ENCODE measurements at regions not wholly inside any gene's neighbourhood (a gene's known extent, or its start where the extent isn't known, plus 50 kb on each side); places are given as distances from the start of the nearest gene placed in this dataset.

DNA sequence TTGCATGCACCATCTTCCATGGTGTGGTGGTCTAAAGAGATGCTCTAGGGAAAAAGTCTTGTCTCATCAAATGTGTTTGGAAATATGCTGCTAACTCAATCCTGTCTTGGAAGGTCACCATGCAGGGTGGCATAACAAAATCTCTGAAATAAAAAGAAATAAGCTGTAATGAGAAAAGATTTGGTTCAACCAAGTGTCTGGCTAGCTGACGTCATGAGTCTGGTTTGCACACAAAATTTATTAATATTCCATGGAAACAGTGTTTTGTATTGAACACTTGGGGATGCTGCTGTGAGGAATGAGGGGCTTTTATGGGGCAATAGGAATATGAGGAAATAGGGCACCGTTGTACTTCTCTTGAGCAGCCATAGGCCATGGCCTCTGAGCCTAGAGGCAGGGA lies 575.7 kb upstream of the CDH5 start:
- DNase-seq (ENCODE audit: low read depth): no peak

GRCh38 chr16:65789161-65789945 lies 577.1 kb upstream of the CDH5 start:
- DNase-seq (ENCODE audit: low read depth): no peak

DNA sequence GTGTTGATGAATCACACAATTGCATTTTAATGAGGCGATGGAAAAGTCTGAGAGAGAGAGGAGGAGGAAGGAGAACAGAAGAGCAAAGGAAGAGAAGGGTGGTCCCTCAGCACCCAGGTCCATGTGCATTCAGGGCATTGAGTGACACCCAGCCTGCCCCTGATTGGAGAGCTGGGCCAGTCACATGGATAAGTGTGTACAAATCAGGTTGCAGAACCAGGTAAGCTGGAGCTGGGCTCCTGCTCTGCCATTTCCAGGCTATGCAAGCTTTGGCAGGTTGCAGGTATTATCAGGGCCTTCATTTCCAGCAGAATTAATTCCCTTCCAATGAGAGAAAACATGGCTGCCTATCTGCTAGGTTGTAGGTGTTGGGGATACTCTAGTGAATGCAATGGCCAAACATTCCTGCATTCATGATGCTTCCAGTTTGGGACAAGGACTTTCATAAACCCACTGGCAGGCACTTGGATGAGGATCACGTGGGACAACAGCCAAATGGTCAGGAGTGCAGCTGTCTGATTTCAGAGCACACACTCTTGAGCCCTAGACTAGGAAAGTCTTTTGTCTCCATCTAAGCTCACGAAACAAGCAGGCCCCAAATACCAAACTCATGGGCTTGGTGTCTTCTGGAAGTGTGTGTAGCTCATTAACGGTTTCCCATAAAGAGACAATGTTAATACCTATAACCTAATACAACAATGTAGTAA lies 577.9 kb upstream of the CDH5 start:
- DNase-seq (ENCODE audit: low read depth): no peak

DNA sequence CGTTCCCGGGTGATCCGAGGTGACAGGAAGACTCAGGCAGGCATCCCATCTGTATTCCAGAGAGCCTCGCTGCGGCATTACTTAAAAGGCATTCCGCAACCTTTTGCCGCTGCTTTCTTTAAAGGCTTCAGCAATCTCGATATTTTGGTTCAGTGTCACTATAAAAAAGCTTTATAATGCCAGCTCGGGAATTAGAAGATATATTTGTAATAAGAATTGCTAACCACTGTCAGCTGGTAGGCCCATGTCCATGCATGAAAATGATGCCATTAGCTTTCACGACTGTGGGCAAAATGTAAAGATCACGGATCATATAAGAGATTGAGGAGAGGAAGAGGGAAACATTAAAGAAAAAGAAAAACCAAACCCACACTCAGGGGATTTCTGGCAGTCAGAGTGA lies 578.6 kb upstream of the CDH5 start:
- DNase-seq (ENCODE audit: low read depth): no peak

DNA sequence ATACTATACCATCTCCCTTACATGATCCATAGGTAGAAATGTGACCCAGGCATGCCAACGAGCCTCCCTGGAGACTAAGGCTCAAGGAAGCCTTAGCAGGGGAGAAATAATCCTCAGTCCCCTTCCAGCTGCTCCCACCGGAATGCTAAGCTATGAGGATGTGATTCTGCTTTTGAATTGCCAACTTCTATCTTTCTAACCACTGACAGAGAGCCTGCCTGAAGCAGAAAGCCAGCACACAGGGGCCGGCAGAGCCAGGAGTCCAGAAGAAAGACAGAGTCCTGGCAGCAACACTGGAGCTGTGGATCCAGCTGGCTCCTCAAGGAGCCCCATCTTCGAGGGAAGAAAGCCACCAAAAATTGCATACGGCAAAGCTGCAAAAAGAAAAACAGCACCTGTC lies 579.6 kb upstream of the CDH5 start:
- no peak for DNase-seq (ENCODE audit: low read depth)

- DNase-seq (ENCODE audit: low read depth): no peak
Observed at GRCh38 chr16:65783709-65784474, 582.6 kb upstream of the CDH5 start.

DNA sequence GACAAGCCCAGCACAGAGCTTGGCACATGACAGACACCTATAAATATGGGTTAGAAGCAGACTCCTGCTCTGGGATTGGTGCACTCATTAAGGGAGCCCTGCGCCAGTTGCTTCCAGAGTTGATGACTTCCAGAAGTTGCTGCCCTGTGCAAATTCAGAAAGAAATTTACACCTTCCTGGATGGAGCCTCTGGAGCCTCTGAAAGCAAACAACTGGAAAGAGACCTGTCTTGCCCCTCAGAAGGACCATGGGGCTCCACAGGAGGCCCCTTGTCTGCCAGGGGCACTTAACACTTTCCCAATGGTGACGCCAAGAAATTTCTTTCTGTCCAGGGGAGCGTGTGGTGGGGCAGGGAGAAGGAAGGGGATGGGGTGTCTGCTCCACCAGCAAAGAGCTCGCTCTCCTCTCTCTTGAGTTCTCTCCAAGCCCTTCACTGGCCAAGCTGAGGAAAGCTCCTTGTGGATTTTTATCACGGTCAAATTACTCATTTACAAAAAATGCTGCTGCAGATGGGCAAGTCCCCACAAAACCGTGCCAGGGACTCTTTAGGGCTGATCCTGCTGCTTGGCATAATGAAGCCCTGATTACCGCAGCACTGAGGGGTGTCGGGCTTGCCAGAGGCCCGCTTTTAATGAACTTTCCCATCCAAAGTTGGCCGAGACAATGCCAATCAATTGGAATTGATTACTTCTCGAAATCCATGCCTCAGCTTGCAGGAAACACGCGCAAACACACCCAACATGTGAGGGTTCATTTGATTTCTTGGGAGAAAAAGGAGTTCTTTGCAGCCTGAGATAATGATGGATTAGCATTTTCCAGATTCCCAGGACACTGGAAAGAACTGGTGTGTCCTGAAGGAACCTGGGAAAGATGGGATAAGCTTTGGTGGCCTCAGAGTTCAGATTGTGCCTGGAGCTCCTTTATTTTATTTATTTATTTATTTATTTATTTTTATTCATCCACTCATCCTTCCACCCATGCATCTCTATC lies 583.6 kb upstream of the CDH5 start:
- peak; percentile 54 for DNase-seq (ENCODE audit: low read depth)

GRCh38 chr16:65781855-65782254 lies 584.6 kb upstream of the CDH5 start:
- DNase-seq (ENCODE audit: low read depth): no peak

GRCh38 chr16:65781363-65781762 lies 585.1 kb upstream of the CDH5 start:
- no peak for DNase-seq (ENCODE audit: low read depth)

- DNase-seq (ENCODE audit: low read depth): no peak
Observed at GRCh38 chr16:65779201-65779600, 587.3 kb upstream of the CDH5 start.

DNA sequence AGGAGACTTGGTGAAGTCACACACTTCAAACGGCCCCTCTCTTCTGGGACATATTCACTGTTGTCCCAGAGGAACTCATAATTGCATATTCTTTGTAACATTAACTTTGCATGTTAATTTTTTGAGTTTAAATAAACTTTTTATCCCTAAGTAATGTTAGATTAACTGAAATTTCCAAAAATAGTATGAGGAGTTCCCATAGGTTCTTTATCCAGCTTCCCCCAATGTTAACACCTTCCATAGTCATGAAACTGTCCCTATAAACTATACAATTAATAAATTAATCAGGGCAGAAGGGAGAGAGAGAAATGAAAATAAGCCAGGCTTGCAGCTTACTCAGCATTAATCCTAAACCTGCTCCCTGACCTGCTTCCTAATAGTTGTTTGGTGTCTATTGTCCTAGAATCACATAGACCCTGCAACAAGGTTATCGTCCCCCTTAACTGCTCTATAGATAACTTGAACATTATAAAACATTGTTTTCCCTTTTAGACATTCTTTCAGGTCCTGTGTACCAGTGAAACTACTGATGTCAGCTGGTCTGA lies 589.8 kb upstream of the CDH5 start:
- no peak for DNase-seq (ENCODE audit: low read depth)

- DNase-seq (ENCODE audit: low read depth): no peak
Observed at GRCh38 chr16:65775829-65776228, 590.7 kb upstream of the CDH5 start.

GRCh38 chr16:65774350-65774749 lies 592.1 kb upstream of the CDH5 start:
- DNase-seq (ENCODE audit: low read depth): no peak

GRCh38 chr16:65773301-65773874 lies 593.1 kb upstream of the CDH5 start:
- no peak for DNase-seq (ENCODE audit: low read depth)

DNA sequence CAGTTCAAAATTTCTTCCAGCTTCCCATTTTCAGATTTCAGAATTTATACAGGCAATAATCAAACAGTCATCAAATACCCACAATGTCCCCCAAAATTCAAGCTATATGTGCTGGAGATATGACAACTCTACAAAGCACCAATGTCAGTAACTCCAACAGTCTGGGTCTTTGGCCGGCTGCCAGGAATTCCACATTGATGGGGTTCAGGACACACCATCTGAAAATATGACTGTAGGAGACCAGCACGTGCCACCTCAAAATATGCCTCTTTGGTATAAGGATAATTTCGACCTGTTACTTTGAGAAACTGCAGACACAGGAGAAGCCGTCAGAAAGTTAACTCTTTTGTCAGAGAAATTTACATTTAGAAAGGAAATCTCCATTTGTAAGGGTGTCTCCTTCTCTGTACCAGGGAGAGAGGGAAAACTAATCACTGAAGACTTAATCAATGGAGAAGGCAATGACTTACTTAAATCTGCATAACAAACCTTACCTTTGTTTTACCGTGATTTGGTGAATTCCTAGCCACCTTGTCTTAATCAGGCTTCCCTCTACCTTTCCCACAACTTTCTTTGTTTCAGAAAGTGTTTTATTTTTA lies 594.3 kb upstream of the CDH5 start:
- DNase-seq (ENCODE audit: low read depth): no peak

- DNase-seq (ENCODE audit: low read depth): no peak
Observed at GRCh38 chr16:65771707-65772106, 594.8 kb upstream of the CDH5 start.

DNA sequence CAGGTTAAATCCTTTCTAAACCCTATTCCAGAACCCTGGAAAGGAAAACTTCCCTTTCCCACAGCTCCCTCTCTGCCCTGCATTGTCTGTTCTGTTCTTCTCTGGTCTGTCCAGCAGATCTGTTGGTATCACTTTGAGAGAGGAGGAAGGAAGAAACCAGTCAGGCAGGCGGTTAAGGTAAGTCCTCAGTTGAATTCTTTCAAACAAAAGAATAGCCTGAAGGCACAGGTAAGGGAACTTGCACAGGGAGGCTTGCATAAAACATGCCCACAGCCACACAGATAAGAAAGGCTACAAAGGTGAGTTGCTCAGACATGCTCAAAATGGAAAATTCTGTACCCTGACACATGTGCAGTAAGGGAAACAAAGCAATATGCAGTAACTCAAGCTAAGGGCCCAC lies 595.7 kb upstream of the CDH5 start:
- no peak for DNase-seq (ENCODE audit: low read depth)

DNA sequence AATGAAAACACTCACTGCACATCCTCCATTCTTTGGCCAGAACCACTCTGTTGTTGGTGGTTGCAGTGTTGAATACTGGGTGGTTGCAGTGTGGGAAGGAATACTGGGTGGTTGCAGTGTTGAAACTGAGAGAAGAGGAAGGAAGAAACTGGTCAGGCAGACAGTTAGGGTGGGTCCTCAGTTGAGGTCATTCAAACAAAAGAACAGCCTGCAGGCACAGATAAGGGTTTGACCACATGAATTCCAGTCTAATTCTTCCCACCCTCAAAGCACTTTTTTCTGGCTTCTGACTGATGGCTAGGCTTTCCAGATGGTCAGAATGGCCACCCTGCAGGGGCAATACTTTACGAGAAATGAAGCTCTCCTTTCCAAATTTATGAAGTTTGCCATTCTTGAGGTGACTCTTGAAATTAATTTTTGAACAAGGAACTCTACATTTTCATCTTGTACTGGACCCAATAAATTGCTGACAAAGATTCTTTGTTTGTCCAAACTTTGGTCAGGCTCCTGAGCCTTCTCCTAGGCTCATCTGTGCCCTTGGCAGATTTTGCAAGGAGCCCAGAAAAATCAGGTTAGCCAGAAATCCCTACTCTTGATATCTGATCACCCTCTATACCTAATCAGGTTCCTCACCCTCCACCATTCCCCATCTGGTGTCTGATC lies 596.6 kb upstream of the CDH5 start:
- DNase-seq (ENCODE audit: low read depth): no peak

GRCh38 chr16:65769055-65769465 lies 597.4 kb upstream of the CDH5 start:
- DNase-seq (ENCODE audit: low read depth): no peak

DNA sequence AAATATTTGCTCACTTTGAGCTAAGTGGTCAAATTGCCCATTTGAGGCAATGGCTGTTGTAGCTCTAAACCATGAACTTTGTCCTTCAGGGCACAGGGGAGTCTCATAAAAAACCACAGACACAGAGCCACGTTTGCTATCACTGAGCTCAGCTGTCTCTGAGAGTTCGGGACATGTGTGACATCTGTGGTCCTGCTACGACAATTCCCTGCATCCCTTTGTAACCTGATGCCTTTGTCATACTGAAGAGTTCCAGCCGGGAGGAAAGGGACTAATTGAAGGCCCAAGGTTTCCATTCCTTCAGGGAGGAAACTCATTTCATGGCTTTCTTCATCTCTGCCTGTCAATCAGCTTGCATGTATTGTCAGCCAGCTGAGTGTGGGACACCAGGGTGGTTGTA lies 599.4 kb upstream of the CDH5 start:
- no peak for DNase-seq (ENCODE audit: low read depth)

Measured in HS-27A (cell line).